CMK (cell line): ENCODE measurements at regions not wholly inside any gene's neighbourhood (a gene's known extent, or its start where the extent isn't known, plus 50 kb on each side); places are given as distances from the start of the nearest gene placed in this dataset.

Source experiments
- DNase-seq: peaks from one replicate; pipeline ENCODE4 v3.0.0-alpha.2; 2010; ENCODE audit warnings: low read depth

GRCh38 chr6:40973304-40973703 is 65.7 kb downstream of the UNC5CL start:
- no peak for DNase-seq

GRCh38 chr6:40972814-40973213 is 66.2 kb downstream of the UNC5CL start:
- no peak for DNase-seq

- DNase-seq: no peak
These were observed 66.8 kb downstream of the UNC5CL start for GRCh38 chr6:40972190-40972589.

- no peak for DNase-seq
These were observed 70.3 kb downstream of the UNC5CL start for GRCh38 chr6:40968620-40969164.

DNA sequence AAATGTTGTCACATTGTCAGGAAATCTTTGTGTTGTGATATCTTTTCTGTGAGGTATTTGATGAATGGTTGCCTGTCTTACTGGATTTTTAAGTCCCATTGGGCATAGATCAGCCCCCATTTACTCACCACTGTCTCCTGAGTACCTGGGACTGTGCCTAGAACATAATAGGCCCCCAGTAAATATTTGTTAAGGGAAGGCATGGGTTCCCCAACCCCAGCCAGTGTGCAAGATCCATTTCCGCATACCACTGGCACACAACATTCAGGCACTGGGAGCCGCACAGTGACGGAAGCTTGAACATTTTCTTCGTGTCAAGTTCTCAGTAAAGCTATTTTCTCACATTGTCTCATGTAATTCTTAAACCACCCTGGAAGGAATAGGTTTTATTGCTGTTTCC is 72.2 kb downstream of the UNC5CL start:
- DNase-seq: no peak

DNA sequence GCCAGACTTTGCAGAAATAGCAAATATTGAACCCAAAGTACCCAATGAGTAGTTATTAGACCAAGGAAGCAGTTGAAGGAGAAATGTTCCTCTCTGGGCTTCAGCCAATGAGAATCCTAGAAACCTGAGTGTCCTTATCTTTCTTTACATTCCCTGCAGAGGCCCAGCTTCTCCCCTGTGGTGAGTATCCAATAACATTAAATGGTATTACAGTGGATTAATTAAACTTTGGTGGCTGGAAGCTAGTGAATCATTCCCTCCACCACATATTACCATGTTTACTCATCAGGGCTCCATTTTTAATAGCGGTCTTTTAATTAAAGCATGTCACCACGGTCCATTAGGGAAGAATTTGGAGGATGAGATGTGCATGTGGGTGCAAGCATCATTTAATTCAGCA is 74.0 kb downstream of the UNC5CL start:
- DNase-seq: no peak

DNA sequence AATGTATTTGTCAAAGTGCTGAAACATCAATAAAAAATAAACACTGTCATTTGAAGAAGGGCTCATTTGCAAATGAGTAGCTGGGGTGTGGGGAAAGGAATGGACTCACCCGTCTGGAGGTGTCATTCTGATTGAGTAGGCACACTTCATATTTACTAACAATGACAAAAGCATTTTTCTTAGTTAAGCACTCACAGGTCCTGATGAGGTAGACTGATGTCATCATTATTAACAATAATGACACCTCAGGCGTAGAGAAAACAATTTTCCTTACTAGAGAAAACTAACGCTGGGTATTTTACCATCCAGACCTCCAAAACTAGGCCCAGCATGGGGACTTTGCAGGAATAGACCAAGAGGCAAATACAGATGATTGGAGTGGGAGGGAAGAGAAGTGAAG is 76.0 kb downstream of the UNC5CL start:
- DNase-seq: no peak

DNA sequence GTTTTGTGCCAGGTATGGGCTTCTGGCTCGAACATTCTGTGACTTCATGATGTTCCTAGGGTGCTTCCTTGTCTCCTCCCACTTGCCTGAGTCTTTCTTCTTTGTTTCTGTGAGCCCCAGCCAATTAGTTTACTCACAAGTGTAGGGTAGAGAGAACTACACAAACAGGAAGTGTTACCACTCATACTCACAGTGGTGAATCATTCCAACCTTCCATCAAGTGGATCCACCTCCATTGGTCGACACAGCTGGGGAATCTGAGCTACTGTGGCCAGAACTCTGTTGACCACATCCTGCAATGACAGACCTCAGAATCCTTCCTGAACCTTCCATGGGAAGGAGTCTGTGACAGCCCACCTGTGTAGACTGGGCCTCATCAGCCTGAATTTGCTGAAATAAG is 76.8 kb downstream of the UNC5CL start:
- no peak for DNase-seq

- DNase-seq: no peak
These were observed 77.2 kb downstream of the UNC5CL start for GRCh38 chr6:40961831-40962230.

- DNase-seq: no peak
These were observed 78.1 kb downstream of the UNC5CL start for GRCh38 chr6:40960742-40961430.

DNA sequence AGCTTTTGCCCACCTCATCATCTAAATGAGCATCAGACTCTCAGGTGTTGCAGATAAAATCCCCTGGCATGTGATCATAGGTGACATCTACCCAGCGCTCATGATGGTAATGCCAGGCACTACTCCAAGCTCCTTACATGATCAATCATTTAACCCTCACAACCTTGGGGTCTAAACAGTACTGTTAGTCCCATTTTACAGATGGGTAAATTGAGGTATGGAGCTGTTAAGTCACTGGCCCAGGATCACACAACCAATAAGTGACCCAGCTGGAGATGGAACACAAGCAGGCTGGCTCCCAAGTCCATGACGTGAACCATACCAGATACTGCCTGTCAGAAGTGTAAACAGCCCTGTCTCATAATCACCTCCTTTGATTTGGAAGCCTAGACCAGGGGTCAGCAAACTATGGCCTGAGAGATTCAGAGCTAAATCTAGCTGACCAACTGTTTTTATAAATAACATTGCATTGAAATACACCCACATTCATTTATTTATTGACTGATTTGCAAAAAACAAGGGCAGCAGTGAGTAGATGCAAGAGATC is 79.2 kb downstream of the UNC5CL start:
- DNase-seq: no peak

GRCh38 chr6:40958738-40959137 is 80.3 kb downstream of the UNC5CL start:
- no peak for DNase-seq

DNA sequence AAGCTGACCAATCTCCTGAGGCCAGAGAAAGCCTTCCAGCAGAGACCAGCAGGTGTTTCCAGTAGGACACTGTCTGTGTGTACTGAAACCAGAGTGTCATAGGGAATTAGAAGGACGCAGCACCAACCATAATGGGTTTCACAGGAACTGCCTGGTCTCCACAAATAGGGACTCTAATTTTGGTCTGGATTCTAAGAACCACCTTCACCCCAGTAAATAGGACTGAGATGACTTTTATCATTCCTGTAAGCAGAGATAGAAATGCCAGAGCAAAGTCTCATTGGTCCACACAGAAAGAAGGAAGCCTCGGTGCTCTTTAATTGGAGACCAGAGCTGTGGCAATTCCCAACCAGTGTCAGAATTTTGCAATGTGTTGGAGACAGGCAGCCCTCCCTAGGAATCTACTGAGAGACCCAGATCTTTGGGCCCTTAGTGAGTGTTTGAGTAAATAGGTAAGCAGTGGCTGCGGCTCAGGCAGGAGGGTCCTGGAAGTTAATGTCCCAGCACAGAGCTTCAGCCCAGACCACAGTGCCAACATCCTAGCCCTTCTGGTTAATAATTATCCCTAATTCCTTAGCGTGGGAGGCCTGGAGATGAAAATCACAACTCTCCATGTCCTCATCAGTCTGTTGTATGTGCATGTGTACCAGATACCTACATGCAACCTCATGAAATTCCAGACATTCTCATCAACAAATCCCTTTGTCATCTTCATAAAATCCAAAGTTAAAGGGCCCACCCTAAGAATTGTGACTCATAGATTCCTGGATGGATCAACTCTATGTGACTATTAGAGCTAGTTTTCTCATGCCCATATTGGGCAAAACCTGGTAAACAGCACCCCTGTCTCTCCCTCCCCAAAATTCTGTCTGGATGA is 81.2 kb downstream of the UNC5CL start:
- DNase-seq: no peak

DNA sequence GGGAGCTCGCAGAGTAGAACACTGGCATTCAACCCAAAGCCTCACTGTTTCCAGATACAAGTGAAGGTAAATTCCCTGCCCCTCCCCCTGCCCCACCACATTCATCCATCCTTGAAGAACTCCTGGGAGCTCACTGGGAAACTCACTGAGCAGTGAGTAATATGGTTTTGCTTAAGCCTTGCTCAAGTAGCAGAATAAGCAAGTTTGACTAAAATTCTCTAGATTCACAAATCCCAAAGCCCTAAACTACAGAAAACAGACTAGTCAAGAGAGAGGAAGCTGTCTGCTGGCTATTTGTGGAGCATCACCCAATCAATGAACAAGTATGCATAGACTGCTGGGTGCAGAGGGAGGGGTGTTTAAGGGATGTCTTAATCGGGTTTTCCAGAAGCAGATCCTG is 82.1 kb downstream of the UNC5CL start:
- no peak for DNase-seq

- DNase-seq: no peak
These were observed 83.9 kb downstream of the UNC5CL start for GRCh38 chr6:40955178-40955545.

DNA sequence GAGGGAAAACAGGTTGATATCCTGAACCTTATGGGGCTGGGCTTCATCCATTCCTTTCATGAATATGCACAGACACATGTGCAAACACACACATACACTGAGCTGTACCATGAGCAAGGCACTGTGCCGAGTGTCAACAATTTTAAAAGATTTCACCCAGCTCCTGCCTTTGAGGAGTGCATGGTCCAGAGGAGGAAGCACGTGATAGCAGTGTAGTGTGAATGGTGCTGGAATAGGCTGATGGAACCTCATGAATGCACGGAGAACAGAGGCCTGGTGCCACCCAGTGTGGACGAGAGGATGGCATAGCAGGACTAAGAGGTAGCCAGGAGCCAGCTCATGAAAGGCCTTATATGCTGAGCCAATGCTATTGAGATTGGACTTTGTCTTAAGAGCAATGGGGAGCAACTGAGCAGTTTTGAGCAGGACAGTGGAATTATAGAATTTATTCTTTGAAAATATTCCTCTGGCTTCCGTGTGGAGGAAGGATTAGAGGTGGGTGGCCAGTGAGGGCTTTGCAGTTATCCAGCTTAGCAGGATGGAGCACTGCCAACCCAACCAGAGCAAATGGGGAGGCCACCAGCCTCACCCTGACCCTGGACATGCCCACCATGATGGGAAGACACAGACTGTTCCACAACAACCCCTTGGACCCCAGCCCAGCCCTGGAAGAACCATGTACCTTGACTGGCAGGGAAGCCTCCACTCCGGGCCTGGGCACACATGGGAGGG is 84.4 kb downstream of the UNC5CL start:
- DNase-seq: no peak

DNA sequence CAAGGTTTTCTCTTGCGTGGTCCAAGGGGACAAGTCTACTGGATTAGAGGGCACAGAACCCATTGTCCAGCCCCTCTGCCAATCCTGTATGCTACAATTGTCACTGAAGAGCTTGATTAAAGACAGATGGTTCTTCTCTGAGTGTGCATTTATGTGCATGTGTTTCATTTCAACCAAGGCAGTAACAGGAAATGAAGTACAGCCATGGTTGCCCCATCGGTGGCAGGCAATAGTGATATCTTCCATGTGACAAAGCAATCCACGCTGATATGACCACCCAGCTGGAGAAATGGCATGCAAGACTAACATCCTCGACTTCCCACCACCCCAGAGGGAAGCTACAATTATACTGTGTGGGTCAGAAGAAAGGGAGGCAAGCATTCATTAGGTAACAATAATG is 85.5 kb downstream of the UNC5CL start:
- DNase-seq: no peak

DNA sequence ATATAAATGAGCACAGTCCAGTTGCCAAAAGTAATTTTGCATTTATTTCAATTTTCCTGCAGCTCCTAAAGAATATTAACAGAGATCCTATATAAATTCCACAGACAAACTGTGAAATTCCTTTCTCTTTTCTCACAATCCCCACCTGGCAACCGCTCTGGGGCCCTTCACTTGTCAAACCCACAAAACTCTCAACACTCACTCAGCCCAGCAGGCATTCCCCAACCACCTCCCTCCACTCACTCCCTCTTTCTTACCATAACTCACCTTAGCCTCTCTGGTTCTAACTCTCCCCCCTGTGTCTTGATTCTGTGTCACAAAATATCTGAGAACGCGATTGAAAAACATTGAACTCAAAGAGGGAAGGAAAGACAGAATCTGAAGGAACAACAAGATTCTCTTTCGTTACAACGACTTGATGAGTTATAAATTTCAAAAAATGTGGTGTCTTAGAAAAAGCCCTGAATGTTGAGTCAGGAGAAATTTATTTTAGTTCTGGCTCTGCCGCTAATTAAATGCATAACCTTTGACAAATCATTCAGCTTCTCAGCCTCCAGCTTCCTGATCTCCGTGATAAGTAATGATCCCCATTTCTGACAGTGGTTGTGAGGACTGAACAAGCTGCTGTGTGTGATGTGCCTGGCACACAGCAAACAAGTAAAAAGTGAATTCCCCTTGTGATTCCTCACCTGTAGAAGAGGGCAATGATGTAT is 87.9 kb downstream of the UNC5CL start:
- DNase-seq: no peak

- DNase-seq: no peak
These were observed 90.5 kb downstream of the UNC5CL start for GRCh38 chr6:40948570-40948969.

GRCh38 chr6:40947876-40948526 is 91.0 kb downstream of the UNC5CL start:
- DNase-seq: no peak

GRCh38 chr6:40946738-40947301 is 92.2 kb downstream of the UNC5CL start:
- DNase-seq: no peak
